ENCODE measurements at regions not wholly inside any gene's neighbourhood (a gene's known extent, or its start where the extent isn't known, plus 50 kb on each side); places are given as distances from the start of the nearest gene placed in this dataset.
"Not testable (repeated sequence)": the region's sequence is repeated elsewhere in the genome, so short reads cannot be mapped to it uniquely, and the experiment has no call there.

- DNase-seq, result no peak
Observed at GRCh38 chr2:51971136-51971535, 939.2 kb upstream of the NRXN1 start.

- no peak for DNase-seq
Observed at GRCh38 chr2:51969347-51969746, 937.4 kb upstream of the NRXN1 start.

GRCh38 chr2:51960841-51961335, 929.0 kb upstream of the NRXN1 start:
- no peak for DNase-seq

GRCh38 chr2:51960281-51960680, 928.3 kb upstream of the NRXN1 start:
- DNase-seq, result no peak

GRCh38 chr2:51959696-51960095, 927.8 kb upstream of the NRXN1 start:
- no peak for DNase-seq

- no peak for DNase-seq
Observed at GRCh38 chr2:51953931-51954330, 922.0 kb upstream of the NRXN1 start.

- DNase-seq, result no peak
Observed at GRCh38 chr2:51921076-51921475, 889.1 kb upstream of the NRXN1 start.

GRCh38 chr2:51920509-51920908, 888.6 kb upstream of the NRXN1 start:
- DNase-seq, result no peak

GRCh38 chr2:51919395-51919794, 887.5 kb upstream of the NRXN1 start:
- DNase-seq, result no peak

GRCh38 chr2:51918113-51918512, 886.2 kb upstream of the NRXN1 start:
- DNase-seq, result no peak

GRCh38 chr2:51903728-51904127, 871.8 kb upstream of the NRXN1 start:
- DNase-seq, result no peak

- DNase-seq, result no peak
Observed at GRCh38 chr2:51899643-51900042, 867.7 kb upstream of the NRXN1 start.

- DNase-seq, result not testable (repeated sequence)
Observed at GRCh38 chr2:51894584-51894983, 862.7 kb upstream of the NRXN1 start.

- no peak for DNase-seq
Observed at GRCh38 chr2:51888120-51888519, 856.2 kb upstream of the NRXN1 start.

GRCh38 chr2:51881673-51882072, 849.7 kb upstream of the NRXN1 start:
- no peak for DNase-seq

GRCh38 chr2:51880153-51880552, 848.2 kb upstream of the NRXN1 start:
- DNase-seq, result no peak

- DNase-seq, result no peak
Observed at GRCh38 chr2:51866361-51866760, 834.4 kb upstream of the NRXN1 start.

GRCh38 chr2:51859260-51859659, 827.3 kb upstream of the NRXN1 start:
- DNase-seq, result no peak

- DNase-seq, result no peak
Observed at GRCh38 chr2:51855683-51856082, 823.8 kb upstream of the NRXN1 start.

GRCh38 chr2:51846796-51847195, 814.9 kb upstream of the NRXN1 start:
- no peak for DNase-seq

- DNase-seq, result no peak
Observed at GRCh38 chr2:51846018-51846417, 814.1 kb upstream of the NRXN1 start.

GRCh38 chr2:51844596-51844995, 812.7 kb upstream of the NRXN1 start:
- DNase-seq, result no peak

- DNase-seq, result no peak
Observed at GRCh38 chr2:51829477-51829876, 797.5 kb upstream of the NRXN1 start.

GRCh38 chr2:51825823-51826222, 793.9 kb upstream of the NRXN1 start:
- no peak for DNase-seq

- no peak for DNase-seq
Observed at GRCh38 chr2:51813247-51813646, 781.3 kb upstream of the NRXN1 start.

Data from GDM1 (cell line).